Endothelial cell of umbilical vein (primary cell): ENCODE measurements at regions not wholly inside any gene's neighbourhood (a gene's known extent, or its start where the extent isn't known, plus 50 kb on each side); places are given as distances from the start of the nearest gene placed in this dataset.
A peak's percentile ranks its signal among the peaks of the same experiment; 100 is the strongest.

Source experiments
- BruUV-seq: library from RNA; stranded (reverse); fragments of 400-500 nt; replicated peaks from 2 replicates; lab custom pipeline; 2021; lab: Mats Ljungman, UMichigan
- CTCF ChIA-PET: fragments of 300-600, 350-600 bp; sonication (Branson Sonifier 250); formaldehyde crosslinking; loops from one replicate; lab custom pipeline; 2021; ENCODE audit warnings: antibody characterized with exemption, inconsistent platforms; lab: Charles Lee
- POLR2A ChIA-PET: fragments of 300-600, 350-600 bp; sonication (Branson Sonifier 250); formaldehyde crosslinking; loops from one replicate; lab custom pipeline; 2021; ENCODE audit warnings: antibody characterized with exemption, inconsistent platforms; lab: Charles Lee
- DNase-seq: peaks from one replicate; pipeline ENCODE4 v3.0.0-alpha.2; 2011; ENCODE audit warnings: low read depth, low spot score
- FAIRE-seq: peaks from 2 replicates; lab custom pipeline; 2011; peaks lifted over from hg19 to GRCh38; lab: Jason Lieb, UNC
- H2AFZ ChIP-seq: 2 replicates; pipeline ENCODE4 v1.6.0; 2012; ENCODE audit warnings: low read depth, low read length, control low read depth, inconsistent platforms
- H3K27ac ChIP-seq: 2 replicates; pipeline ENCODE4 v1.5.1; 2011; ENCODE audit warnings: low read depth, mild to moderate bottlenecking, control low read depth, low read length, moderate library complexity; ENCODE audit not compliant: insufficient read depth
- H3K27me3 ChIP-seq, 2 experiments: 2 replicates each; pipeline versions ENCODE4 v1.6.0 to v1.6.1; 2011; ENCODE audit warnings: low read length in 2 of 2, mixed read lengths in 1 of 2; ENCODE audit not compliant: control insufficient read depth in 2 of 2, insufficient read depth in 2 of 2
- H3K36me3 ChIP-seq, 2 experiments: 2 replicates in 1 of 2; 3 replicates in 1 of 2; pipeline ENCODE4 v1.5.1; 2011; ENCODE audit warnings: low read length in 2 of 2, mild to moderate bottlenecking in 1 of 2, moderate library complexity in 1 of 2; ENCODE audit not compliant: control insufficient read depth in 2 of 2, insufficient read depth in 2 of 2; ENCODE audit errors: extremely low read depth in 1 of 2
- H3K4me1 ChIP-seq: 3 replicates; pipeline ENCODE4 v1.5.1; 2011; ENCODE audit warnings: mild to moderate bottlenecking, low read length; ENCODE audit not compliant: control insufficient read depth, insufficient read depth; ENCODE audit errors: extremely low read depth
- H3K4me2 ChIP-seq: 2 replicates; pipeline ENCODE4 v1.6.1; 2011; ENCODE audit warnings: low read length, control low read depth, mixed read lengths; ENCODE audit not compliant: insufficient read depth
- H3K4me3 ChIP-seq, 3 experiments: fragments of 200-600 bp in 1 of 3; sonication (generic), shearing (Covaris generic) in 1 of 3; replicated peaks in 1 of 3; 2 replicates each; pipeline ENCODE4 v1.5.1; 2011 to 2016; ENCODE audit warnings: control low read depth in 3 of 3, low read length in 3 of 3, mild to moderate bottlenecking in 2 of 3, inconsistent platforms in 1 of 3, low read depth in 1 of 3, moderate library complexity in 1 of 3; ENCODE audit not compliant: insufficient read depth in 1 of 3
- H3K79me2 ChIP-seq: 2 replicates; pipeline ENCODE4 v1.6.0; 2012; ENCODE audit warnings: low read length, inconsistent platforms; ENCODE audit not compliant: control insufficient read depth, insufficient read depth
- H3K9ac ChIP-seq: replicated peaks from 2 replicates; pipeline ENCODE3; 2011; ENCODE audit warnings: low read length, control low read depth; ENCODE audit not compliant: insufficient read depth; ENCODE audit errors: extremely low read depth
- H3K9me1 ChIP-seq: replicated peaks from 3 replicates; pipeline ENCODE4 v1.6.0; 2011; ENCODE audit warnings: mild to moderate bottlenecking, low read length; ENCODE audit not compliant: control insufficient read depth, insufficient read depth; ENCODE audit errors: extremely low read depth
- H3K9me3 ChIP-seq: replicated peaks from 2 replicates; pipeline ENCODE4 v1.5.1; 2012; ENCODE audit warnings: low read length, inconsistent platforms; ENCODE audit not compliant: control insufficient read depth, insufficient read depth
- H4K20me1 ChIP-seq: replicated peaks from 2 replicates; pipeline ENCODE3; 2011; ENCODE audit warnings: mild to moderate bottlenecking, low read length; ENCODE audit not compliant: control insufficient read depth, insufficient read depth; ENCODE audit errors: extremely low read depth
- EZH2 ChIP-seq: IDR thresholded peaks from 2 replicates; pipeline ENCODE4 v1.6.1; 2012; ENCODE audit warnings: borderline replicate concordance, low read depth, mild to moderate bottlenecking, moderate library complexity, low read length, inconsistent platforms; ENCODE audit not compliant: severe bottlenecking
- FOS ChIP-seq: IDR thresholded peaks from 2 replicates; pipeline ENCODE4 v1.6.1; 2011; ENCODE audit warnings: mild to moderate bottlenecking, low read length, moderate library complexity, borderline replicate concordance; ENCODE audit not compliant: insufficient read depth
- GATA2 ChIP-seq: IDR thresholded peaks from 2 replicates; pipeline ENCODE4 v1.7.0; 2011; ENCODE audit warnings: low read depth, mild to moderate bottlenecking, moderate library complexity, mixed read lengths, low read length; ENCODE audit not compliant: insufficient read length, insufficient read depth
- JUN ChIP-seq: IDR thresholded peaks from 2 replicates; pipeline ENCODE4 v1.6.1; 2011; ENCODE audit warnings: borderline replicate concordance, low read depth; ENCODE audit not compliant: insufficient read length, insufficient read depth
- MYC ChIP-seq: IDR thresholded peaks from one replicate; pipeline ENCODE4 v1.6.1; 2011; ENCODE audit warnings: mild to moderate bottlenecking, low read depth, low read length
- POLR2A ChIP-seq: IDR thresholded peaks from 2 replicates; pipeline ENCODE4 v1.6.1; 2012; ENCODE audit warnings: low read depth, mild to moderate bottlenecking, control low read depth, low read length
- POLR2AphosphoS5 ChIP-seq: IDR thresholded peaks from 2 replicates; pipeline ENCODE4 v1.6.1; 2012; ENCODE audit warnings: low read depth, mild to moderate bottlenecking, control low read depth, low read length, moderate library complexity; ENCODE audit not compliant: insufficient read depth
- dilution Hi-C: fragments of 300-500 bp; cut with MboI; formaldehyde crosslinking; loops from one replicate; pipeline ENCODE4 v1.15.0; 2019; ENCODE audit warnings: low sequenced_read_pairs; ENCODE audit not compliant: extremely low pct_ligation_motif_present
- intact Hi-C: fragments of 100-400 bp; cut with micrococcal nuclease; formaldehyde crosslinking; loops from one replicate; pipeline ENCODE4 v1.10.0; 2022
- TF ChIP-seq, protein P1 (sequence below), 2 donors: IDR thresholded peaks; 1 replicate in 1 of 2; 2 replicates in 1 of 2; pipeline ENCODE4 v1.5.1; 2011; ENCODE audit warnings: low read length in 2 of 2, mild to moderate bottlenecking in 2 of 2, moderate library complexity in 2 of 2, control low read depth in 1 of 2, inconsistent platforms in 1 of 2, low read depth in 1 of 2; ENCODE audit not compliant: insufficient read depth in 1 of 2; ENCODE audit errors: extremely low read depth in 1 of 2
- TF ChIP-seq, protein P2 (sequence below): IDR thresholded peaks from 2 replicates; pipeline ENCODE4 v1.6.1; 2011; ENCODE audit not compliant: insufficient read depth, insufficient read length

DNA sequence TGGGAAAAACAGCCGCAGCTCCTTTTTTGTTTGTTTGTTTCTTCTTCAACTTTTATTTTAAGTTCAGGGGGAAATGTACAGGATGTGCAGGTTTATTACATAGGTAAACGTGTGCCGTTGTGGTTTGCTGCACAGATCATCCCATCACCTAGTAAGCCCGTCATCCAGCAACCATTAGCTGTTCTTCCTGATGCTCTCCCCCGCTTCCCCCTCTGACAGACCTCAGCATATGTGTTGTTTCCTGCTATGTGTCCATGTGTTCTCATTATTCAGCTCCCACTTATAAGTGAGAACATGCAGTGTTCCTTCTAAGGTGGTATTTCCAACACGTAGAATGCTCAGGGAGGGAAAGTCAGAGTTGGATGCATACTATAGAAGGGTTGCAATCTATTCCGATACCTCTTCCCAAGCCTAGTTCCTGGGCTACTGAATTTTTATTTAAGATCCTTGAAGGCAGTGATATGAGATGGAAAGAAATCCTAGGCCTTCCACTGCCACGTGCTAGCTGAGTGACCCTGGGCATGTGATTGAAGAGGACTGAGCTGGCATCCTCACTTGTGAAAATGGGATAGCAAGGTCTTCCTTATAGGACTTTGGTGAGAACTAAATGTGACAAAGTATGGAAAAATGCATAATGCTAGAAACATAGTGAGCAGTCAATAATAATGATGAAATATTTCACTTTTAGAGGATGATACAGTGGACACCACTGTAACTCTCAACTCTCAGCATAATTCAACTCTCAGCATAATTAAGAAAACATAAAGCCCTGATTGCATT is 278.5 kb downstream of the REEP3 start:
- no peaks in the 10 kb centered on the region for H3K79me2 ChIP-seq
- dilution Hi-C loops: no loop called here
- peak overlapping the region; percentile 88 for H3K27ac ChIP-seq
- DNase-seq (no peak), FAIRE-seq (no peak)
- H4K20me1 ChIP-seq: no peaks in the 10 kb centered on the region
- peaks cover 16% of the 10 kb centered on the region for H3K4me1 ChIP-seq
- intact Hi-C loops: loop anchor here (1.0 kb wide), 3 partner anchors 20 to 87 kb away; no protein-coding TSS in a partner anchor
- no peaks in the 10 kb centered on the region for H3K9me1 ChIP-seq
- H3K4me2 ChIP-seq: peak overlapping the region; percentile 83
- ChIA-PET POLR2A (interaction anchor here (1.4 kb wide), 1 partner anchor 532 kb away, joined by 7 read pairs; no protein-coding TSS in a partner anchor), CTCF (interaction anchor here (0.8 to 2.3 kb wide), 9 partner anchors 20 to 633 kb away, joined by 3 to 20 read pairs (median 3); no protein-coding TSS in a partner anchor)
- H3K4me3 ChIP-seq: no peak overlapping the region
- BruUV-seq: TSS peak; percentile 79
- H3K9me3 ChIP-seq: no peaks in the 10 kb centered on the region
- no peaks in the 10 kb centered on the region for H3K27me3 ChIP-seq
- H2AFZ ChIP-seq: peak overlapping the region; percentile 92
- peak overlapping the region; percentile 51 for H3K9ac ChIP-seq
- TF ChIP-seq, protein P1, sequence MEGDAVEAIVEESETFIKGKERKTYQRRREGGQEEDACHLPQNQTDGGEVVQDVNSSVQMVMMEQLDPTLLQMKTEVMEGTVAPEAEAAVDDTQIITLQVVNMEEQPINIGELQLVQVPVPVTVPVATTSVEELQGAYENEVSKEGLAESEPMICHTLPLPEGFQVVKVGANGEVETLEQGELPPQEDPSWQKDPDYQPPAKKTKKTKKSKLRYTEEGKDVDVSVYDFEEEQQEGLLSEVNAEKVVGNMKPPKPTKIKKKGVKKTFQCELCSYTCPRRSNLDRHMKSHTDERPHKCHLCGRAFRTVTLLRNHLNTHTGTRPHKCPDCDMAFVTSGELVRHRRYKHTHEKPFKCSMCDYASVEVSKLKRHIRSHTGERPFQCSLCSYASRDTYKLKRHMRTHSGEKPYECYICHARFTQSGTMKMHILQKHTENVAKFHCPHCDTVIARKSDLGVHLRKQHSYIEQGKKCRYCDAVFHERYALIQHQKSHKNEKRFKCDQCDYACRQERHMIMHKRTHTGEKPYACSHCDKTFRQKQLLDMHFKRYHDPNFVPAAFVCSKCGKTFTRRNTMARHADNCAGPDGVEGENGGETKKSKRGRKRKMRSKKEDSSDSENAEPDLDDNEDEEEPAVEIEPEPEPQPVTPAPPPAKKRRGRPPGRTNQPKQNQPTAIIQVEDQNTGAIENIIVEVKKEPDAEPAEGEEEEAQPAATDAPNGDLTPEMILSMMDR (IDR thresholded peaks at IDR 0.05; ENCODE audit: extremely low read depth in 1 of 2, insufficient read depth in 1 of 2, low read depth in 1 of 2, low read length in 2 of 2): no peak
- TF ChIP-seq EZH2: no peak
- TF ChIP-seq POLR2AphosphoS5: no peak
- no peak for TF ChIP-seq JUN
- TF ChIP-seq GATA2: no peak
- no peak for TF ChIP-seq FOS
- no peak for TF ChIP-seq MYC
- TF ChIP-seq, protein P2, sequence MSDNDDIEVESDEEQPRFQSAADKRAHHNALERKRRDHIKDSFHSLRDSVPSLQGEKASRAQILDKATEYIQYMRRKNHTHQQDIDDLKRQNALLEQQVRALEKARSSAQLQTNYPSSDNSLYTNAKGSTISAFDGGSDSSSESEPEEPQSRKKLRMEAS: no peak
- TF ChIP-seq POLR2A: no peak
- no peaks in the 10 kb centered on the region for H3K36me3 ChIP-seq
